Gastrocnemius medialis (tissue), 4 donors: ENCODE measurements at regions not wholly inside any gene's neighbourhood (a gene's known extent, or its start where the extent isn't known, plus 50 kb on each side); places are given as distances from the start of the nearest gene placed in this dataset.

Source experiments
- CTCF ChIP-seq, 5 experiments: fragments of 450-650 bp in 3 of 5; fragments of 200-600 bp in 2 of 5; sonication (generic) in 2 of 5; IDR thresholded peaks in 4 of 5; conservative IDR thresholded peaks in 1 of 5; 1 replicate in 4 of 5; 2 replicates in 1 of 5; pipeline ENCODE4 v1.5.1; 2016 to 2019; ENCODE audit warnings: antibody characterized with exemption in 5 of 5, mild to moderate bottlenecking in 3 of 5, moderate library complexity in 3 of 5
- POLR2A ChIP-seq, 2 donors: fragments of 450-650 bp; IDR thresholded peaks; one replicate each; pipeline ENCODE4 v1.6.1; 2017; ENCODE audit warnings: antibody characterized with exemption in 2 of 2, mild to moderate bottlenecking in 2 of 2, moderate library complexity in 2 of 2

GRCh38 chr16:86898386-86898785 is 320.0 kb downstream of the FOXL1 start:
- TF ChIP-seq POLR2A (IDR thresholded peaks at IDR 0.05) (no peak), CTCF (IDR thresholded peaks at IDR 0.05 in 4 of 5, conservative IDR thresholded peaks at IDR 0.05 in 1 of 5) (no peak)
